ENCODE measurements at regions not wholly inside any gene's neighbourhood (a gene's known extent, or its start where the extent isn't known, plus 50 kb on each side); places are given as distances from the start of the nearest gene placed in this dataset.

- no peak overlapping the region for H3K4me3 ChIP-seq (ENCODE audit: low read depth, low read length)
- no peak for DNase-seq (ENCODE audit: low read depth)
- no peak for TF ChIP-seq CTCF (IDR thresholded peaks at IDR 0.05; ENCODE audit: insufficient read depth, low read depth, low read length)
Observed at GRCh38 chr16:66113223-66113622, 253.3 kb upstream of the CDH5 start.

- no peak overlapping the region for H3K4me3 ChIP-seq (ENCODE audit: low read depth, low read length)
- TF ChIP-seq CTCF (IDR thresholded peaks at IDR 0.05; ENCODE audit: insufficient read depth, low read depth, low read length): no peak
- no peak for DNase-seq (ENCODE audit: low read depth)
Observed at GRCh38 chr16:66109677-66110076, 256.8 kb upstream of the CDH5 start.

- DNase-seq (ENCODE audit: low read depth): peak; percentile 84
- no peak for TF ChIP-seq CTCF (IDR thresholded peaks at IDR 0.05; ENCODE audit: insufficient read depth, low read depth, low read length)
Observed at GRCh38 chr16:66107661-66108060, 258.8 kb upstream of the CDH5 start.

GRCh38 chr16:66103211-66103610, 263.3 kb upstream of the CDH5 start:
- peak; percentile 76 for DNase-seq (ENCODE audit: low read depth)
- TF ChIP-seq CTCF (IDR thresholded peaks at IDR 0.05; ENCODE audit: insufficient read depth, low read depth, low read length): no peak
- H3K4me3 ChIP-seq (ENCODE audit: low read depth, low read length): no peak overlapping the region

More at GRCh38 chr16:66107661-66108060, 258.8 kb upstream of the CDH5 start:
- H3K4me3 ChIP-seq (ENCODE audit: low read depth, low read length): no peak overlapping the region

GRCh38 chr16:66099306-66099705, 267.2 kb upstream of the CDH5 start:
- H3K4me3 ChIP-seq (ENCODE audit: low read depth, low read length): no peak overlapping the region
- DNase-seq (ENCODE audit: low read depth): no peak
- TF ChIP-seq CTCF (IDR thresholded peaks at IDR 0.05; ENCODE audit: insufficient read depth, low read depth, low read length): no peak

GRCh38 chr16:66097751-66098150, 268.7 kb upstream of the CDH5 start:
- no peak for DNase-seq (ENCODE audit: low read depth)
- no peak overlapping the region for H3K4me3 ChIP-seq (ENCODE audit: low read depth, low read length)
- no peak for TF ChIP-seq CTCF (IDR thresholded peaks at IDR 0.05; ENCODE audit: insufficient read depth, low read depth, low read length)

- TF ChIP-seq CTCF (IDR thresholded peaks at IDR 0.05; ENCODE audit: insufficient read depth, low read depth, low read length): peak; percentile 18
- no peak for DNase-seq (ENCODE audit: low read depth)
- no peak overlapping the region for H3K4me3 ChIP-seq (ENCODE audit: low read depth, low read length)
Observed at GRCh38 chr16:66095676-66096075, 270.8 kb upstream of the CDH5 start.

All from fibroblast of villous mesenchyme (primary cell).